ENCODE measurements at regions not wholly inside any gene's neighbourhood (a gene's known extent, or its start where the extent isn't known, plus 50 kb on each side); places are given as distances from the start of the nearest gene placed in this dataset.

GRCh38 chr16:25449802-25450201 lies 192.2 kb upstream of the ZKSCAN2 start:
- Mint-ChIP-seq H3K27ac (no peak overlapping the region), H3K27me3 (ENCODE audit: low read depth) (no peaks in the 10 kb centered on the region), H3K36me3 (peaks cover 10% of the 10 kb centered on the region; the same call in 1 of the 2 replicates), H3K4me3 (no peak overlapping the region), H3K4me1 (no peaks in the 10 kb centered on the region), H3K9me3 (peaks cover 30% of the 10 kb centered on the region)
- no peak for ATAC-seq
- TF ChIP-seq RELA (CRISPR knock-in tag; IDR thresholded peaks at IDR 0.05; ENCODE audit: borderline replicate concordance): no peak
- TF ChIP-seq USF1 (CRISPR knock-in tag; IDR thresholded peaks at IDR 0.05): no peak
- TF ChIP-seq, protein P1, sequence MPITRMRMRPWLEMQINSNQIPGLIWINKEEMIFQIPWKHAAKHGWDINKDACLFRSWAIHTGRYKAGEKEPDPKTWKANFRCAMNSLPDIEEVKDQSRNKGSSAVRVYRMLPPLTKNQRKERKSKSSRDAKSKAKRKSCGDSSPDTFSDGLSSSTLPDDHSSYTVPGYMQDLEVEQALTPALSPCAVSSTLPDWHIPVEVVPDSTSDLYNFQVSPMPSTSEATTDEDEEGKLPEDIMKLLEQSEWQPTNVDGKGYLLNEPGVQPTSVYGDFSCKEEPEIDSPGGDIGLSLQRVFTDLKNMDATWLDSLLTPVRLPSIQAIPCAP (CRISPR knock-in tag; IDR thresholded peaks at IDR 0.05): no peak
- no peak for TF ChIP-seq HMGXB4 (CRISPR knock-in tag; IDR thresholded peaks at IDR 0.05)
- no peak for TF ChIP-seq ZSCAN18 (CRISPR knock-in tag; IDR thresholded peaks at IDR 0.05)
- DNase-seq (ENCODE audit: low spot score): no peak
- ChIA-PET POLR2A (no interaction called here), CTCF (no interaction called here)

DNA sequence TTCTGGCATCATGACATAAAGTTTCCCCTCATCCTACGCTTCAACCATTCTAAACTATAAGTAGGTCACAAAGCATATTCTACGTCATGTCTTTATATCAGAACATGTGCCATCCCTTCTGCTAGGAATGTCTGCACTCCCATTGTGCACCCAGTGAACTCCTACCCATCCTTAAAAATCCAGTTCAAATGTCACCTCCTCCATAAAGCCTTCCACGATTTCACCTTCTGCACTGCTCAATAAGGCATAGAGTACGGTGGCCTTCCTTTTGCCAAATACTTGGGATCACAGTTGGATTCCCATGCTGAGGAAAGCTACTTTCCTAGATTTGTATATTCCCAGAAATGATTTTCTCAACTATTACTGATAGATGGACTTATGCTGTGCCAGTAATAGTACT lies 186.3 kb upstream of the ZKSCAN2 start:
- Mint-ChIP-seq H3K27ac (no peak overlapping the region), H3K4me3 (no peak overlapping the region), H3K36me3 (peaks cover 10% of the 10 kb centered on the region; the same call in 1 of the 2 replicates), H3K4me1 (no peaks in the 10 kb centered on the region), H3K27me3 (ENCODE audit: low read depth) (no peaks in the 10 kb centered on the region), H3K9me3 (peaks cover 26% of the 10 kb centered on the region)
- ChIA-PET POLR2A (no interaction called here), CTCF (no interaction called here)
- DNase-seq (ENCODE audit: low spot score) (no peak), ATAC-seq (no peak)
- TF ChIP-seq FOXP4 (CRISPR knock-in tag; IDR thresholded peaks at IDR 0.05): no peak
- TF ChIP-seq HMGXB4 (CRISPR knock-in tag; IDR thresholded peaks at IDR 0.05): no peak
- TF ChIP-seq, protein P2, sequence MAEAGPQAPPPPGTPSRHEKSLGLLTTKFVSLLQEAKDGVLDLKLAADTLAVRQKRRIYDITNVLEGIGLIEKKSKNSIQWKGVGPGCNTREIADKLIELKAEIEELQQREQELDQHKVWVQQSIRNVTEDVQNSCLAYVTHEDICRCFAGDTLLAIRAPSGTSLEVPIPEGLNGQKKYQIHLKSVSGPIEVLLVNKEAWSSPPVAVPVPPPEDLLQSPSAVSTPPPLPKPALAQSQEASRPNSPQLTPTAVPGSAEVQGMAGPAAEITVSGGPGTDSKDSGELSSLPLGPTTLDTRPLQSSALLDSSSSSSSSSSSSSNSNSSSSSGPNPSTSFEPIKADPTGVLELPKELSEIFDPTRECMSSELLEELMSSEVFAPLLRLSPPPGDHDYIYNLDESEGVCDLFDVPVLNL (CRISPR knock-in tag; IDR thresholded peaks at IDR 0.05; ENCODE audit: borderline replicate concordance, low read depth): no peak
- no peak for TF ChIP-seq RORB (CRISPR knock-in tag; IDR thresholded peaks at IDR 0.05)
- no peak for TF ChIP-seq JAZF1 (CRISPR knock-in tag; IDR thresholded peaks at IDR 0.05)
- no peak for TF ChIP-seq GRHL2 (CRISPR knock-in tag; IDR thresholded peaks at IDR 0.05; ENCODE audit: insufficient replicate concordance, severe bottlenecking)
- TF ChIP-seq, protein P3, sequence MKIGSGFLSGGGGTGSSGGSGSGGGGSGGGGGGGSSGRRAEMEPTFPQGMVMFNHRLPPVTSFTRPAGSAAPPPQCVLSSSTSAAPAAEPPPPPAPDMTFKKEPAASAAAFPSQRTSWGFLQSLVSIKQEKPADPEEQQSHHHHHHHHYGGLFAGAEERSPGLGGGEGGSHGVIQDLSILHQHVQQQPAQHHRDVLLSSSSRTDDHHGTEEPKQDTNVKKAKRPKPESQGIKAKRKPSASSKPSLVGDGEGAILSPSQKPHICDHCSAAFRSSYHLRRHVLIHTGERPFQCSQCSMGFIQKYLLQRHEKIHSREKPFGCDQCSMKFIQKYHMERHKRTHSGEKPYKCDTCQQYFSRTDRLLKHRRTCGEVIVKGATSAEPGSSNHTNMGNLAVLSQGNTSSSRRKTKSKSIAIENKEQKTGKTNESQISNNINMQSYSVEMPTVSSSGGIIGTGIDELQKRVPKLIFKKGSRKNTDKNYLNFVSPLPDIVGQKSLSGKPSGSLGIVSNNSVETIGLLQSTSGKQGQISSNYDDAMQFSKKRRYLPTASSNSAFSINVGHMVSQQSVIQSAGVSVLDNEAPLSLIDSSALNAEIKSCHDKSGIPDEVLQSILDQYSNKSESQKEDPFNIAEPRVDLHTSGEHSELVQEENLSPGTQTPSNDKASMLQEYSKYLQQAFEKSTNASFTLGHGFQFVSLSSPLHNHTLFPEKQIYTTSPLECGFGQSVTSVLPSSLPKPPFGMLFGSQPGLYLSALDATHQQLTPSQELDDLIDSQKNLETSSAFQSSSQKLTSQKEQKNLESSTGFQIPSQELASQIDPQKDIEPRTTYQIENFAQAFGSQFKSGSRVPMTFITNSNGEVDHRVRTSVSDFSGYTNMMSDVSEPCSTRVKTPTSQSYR (CRISPR knock-in tag; IDR thresholded peaks at IDR 0.05): no peak
- TF ChIP-seq, protein P4, sequence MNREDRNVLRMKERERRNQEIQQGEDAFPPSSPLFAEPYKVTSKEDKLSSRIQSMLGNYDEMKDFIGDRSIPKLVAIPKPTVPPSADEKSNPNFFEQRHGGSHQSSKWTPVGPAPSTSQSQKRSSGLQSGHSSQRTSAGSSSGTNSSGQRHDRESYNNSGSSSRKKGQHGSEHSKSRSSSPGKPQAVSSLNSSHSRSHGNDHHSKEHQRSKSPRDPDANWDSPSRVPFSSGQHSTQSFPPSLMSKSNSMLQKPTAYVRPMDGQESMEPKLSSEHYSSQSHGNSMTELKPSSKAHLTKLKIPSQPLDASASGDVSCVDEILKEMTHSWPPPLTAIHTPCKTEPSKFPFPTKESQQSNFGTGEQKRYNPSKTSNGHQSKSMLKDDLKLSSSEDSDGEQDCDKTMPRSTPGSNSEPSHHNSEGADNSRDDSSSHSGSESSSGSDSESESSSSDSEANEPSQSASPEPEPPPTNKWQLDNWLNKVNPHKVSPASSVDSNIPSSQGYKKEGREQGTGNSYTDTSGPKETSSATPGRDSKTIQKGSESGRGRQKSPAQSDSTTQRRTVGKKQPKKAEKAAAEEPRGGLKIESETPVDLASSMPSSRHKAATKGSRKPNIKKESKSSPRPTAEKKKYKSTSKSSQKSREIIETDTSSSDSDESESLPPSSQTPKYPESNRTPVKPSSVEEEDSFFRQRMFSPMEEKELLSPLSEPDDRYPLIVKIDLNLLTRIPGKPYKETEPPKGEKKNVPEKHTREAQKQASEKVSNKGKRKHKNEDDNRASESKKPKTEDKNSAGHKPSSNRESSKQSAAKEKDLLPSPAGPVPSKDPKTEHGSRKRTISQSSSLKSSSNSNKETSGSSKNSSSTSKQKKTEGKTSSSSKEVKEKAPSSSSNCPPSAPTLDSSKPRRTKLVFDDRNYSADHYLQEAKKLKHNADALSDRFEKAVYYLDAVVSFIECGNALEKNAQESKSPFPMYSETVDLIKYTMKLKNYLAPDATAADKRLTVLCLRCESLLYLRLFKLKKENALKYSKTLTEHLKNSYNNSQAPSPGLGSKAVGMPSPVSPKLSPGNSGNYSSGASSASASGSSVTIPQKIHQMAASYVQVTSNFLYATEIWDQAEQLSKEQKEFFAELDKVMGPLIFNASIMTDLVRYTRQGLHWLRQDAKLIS (CRISPR knock-in tag; IDR thresholded peaks at IDR 0.05; ENCODE audit: borderline replicate concordance): no peak

Measured in WTC11 (cell line).